ENCODE measurements at regions not wholly inside any gene's neighbourhood (a gene's known extent, or its start where the extent isn't known, plus 50 kb on each side); places are given as distances from the start of the nearest gene placed in this dataset.
"Not testable (repeated sequence)": the region's sequence is repeated elsewhere in the genome, so short reads cannot be mapped to it uniquely, and the experiment has no call there.

GRCh38 chr19:23984911-23985310 lies 70.2 kb downstream of the ZNF726 start:
- DNase-seq, result not testable (repeated sequence)

- no peak for DNase-seq
These were observed 71.9 kb downstream of the ZNF726 start for GRCh38 chr19:23986623-23987022.

DNA sequence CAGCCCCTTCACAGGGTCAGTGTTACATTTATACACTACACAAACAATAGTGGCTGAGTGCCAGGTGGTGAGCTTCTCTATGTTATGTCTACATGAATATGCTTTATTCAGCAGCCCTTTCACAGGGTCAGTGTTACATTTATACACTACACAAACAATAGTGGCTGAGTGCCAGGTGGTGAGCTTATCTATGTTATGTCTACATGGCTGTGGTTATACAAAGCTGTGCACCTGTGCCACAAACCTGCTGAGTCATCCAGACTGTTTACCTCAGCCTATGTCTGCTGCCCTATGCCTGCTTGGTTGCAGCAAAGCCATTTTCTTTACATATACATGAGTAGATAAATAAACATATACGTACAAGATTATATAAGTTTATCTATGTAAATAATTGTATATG lies 76.5 kb downstream of the ZNF726 start:
- peak; percentile 18 for DNase-seq

DNA sequence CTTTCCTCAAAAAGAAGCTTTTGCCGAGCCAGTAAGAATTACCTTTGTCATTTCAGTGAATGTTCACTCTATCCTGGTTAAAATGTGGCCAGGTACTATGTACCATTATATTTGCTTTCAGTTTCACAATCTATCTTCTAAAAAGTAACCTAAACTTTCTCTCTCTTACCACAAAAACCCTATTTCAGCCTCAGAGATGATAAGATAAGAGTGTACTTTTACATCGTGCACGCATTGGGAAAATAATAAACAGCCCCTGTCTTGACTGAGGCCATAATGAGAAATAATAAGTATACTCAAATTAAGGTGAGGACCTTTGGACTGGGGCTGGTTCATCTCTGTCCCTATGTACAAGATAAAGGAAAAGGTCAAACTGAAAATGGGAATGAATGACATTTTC lies 77.7 kb downstream of the ZNF726 start:
- DNase-seq, result no peak

DNA sequence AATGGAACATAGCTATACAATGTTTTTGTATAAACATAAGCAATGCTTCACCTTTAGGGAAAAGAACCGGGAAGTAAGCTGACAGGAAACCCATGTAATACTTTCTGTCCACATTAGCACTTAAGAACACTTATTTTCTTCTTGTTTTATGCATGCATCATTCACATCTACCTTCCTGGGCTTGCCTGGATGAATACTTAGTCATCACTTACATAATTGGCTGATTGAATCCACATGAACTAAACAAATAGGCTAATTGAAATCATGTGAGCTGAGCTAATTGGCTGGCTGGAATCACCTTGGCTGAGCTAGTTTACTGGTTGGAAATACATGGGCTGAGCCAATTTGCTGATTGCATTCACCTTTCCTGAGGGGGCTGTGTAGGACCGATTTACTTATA lies 78.8 kb downstream of the ZNF726 start:
- DNase-seq, result no peak

GRCh38 chr19:23996549-23996948 lies 81.9 kb downstream of the ZNF726 start:
- DNase-seq, result no peak

DNA sequence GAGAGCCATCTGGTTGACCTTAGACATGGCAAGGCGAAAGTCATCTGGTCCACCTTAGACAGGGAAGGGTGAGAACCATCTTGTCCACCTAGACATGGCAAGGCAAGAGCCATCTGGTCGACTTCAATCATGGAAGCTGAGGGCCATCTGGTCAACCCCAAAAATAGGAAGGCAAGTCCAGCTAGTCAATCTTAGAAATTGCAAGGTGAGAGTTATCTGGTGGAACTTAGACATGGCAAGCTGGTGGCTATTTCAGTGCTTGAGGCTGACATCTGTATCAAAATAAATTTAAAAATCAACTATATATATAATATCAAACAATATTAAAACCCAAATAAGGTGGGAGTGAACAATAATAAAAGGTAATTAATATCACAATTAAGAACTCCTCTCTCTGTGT lies 83.9 kb downstream of the ZNF726 start:
- no peak for DNase-seq

DNA sequence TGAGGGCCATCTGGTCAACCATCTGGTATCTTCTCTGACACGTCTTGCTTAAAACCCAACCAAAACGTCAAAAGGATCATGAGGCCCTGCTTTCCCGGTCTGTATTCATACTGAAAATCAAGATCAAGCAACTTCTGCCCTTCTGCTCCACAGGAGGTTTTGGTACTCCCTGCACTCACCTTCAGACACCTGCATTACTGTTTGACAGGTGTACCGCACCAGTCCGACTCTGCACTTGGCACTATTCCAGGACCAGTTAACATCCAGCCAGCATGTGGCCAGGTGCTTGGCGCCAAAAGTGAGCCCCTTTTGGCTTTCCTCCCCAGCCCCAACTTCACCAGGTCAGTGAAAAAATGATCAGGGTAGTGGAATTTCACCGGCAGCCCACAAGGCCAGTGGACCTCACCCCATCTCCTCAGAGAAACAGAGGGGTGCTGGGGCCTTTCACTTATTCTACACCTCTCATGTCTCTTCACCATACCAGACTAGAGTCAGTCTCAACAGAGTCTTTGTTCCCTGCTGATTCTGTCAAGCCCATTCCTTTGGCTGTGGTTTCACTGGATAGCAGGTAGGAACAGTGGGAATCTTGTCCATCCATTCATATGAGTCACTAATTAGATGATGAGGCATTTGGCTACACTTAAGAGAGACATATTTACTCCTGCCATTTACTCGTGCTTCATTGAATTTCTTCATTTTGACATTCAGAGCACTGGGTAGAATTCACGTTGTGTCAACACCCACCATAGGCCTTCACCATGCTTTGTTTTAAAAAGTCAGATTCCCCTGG lies 85.3 kb downstream of the ZNF726 start:
- no peak for DNase-seq

GRCh38 chr19:24000656-24001055 lies 86.0 kb downstream of the ZNF726 start:
- DNase-seq, result no peak

GRCh38 chr19:24002256-24002945 lies 84.6 kb upstream of the ZNF254 start:
- no peak for DNase-seq

GRCh38 chr19:24003537-24003936 lies 83.5 kb upstream of the ZNF254 start:
- DNase-seq, result no peak

DNA sequence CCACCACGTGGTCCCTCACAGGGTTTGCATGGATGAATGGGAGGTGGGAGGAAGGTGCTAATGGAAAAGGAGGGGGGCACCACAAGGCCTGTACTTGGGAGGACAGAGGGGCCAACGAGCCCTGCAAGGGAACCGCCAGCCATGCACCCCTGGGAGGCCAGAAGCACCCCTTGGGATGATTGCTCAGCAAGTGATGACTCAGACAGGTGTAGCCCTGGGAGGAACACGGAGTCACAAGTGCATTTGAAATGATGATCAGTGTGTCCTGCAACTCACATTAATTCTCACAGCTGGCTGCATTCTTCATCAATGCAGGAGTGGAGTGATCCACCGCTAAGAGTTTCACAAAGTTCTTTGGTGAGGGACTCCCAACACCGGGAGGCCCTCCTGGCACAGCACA lies 82.8 kb upstream of the ZNF254 start:
- DNase-seq, result no peak

GRCh38 chr19:24029941-24030636 lies 56.9 kb upstream of the ZNF254 start:
- DNase-seq, result no peak

- no peak for DNase-seq
These were observed 54.3 kb upstream of the ZNF254 start for GRCh38 chr19:24032651-24033050.

GRCh38 chr19:24033301-24033962 lies 53.6 kb upstream of the ZNF254 start:
- peak; percentile 95 for DNase-seq

DNA sequence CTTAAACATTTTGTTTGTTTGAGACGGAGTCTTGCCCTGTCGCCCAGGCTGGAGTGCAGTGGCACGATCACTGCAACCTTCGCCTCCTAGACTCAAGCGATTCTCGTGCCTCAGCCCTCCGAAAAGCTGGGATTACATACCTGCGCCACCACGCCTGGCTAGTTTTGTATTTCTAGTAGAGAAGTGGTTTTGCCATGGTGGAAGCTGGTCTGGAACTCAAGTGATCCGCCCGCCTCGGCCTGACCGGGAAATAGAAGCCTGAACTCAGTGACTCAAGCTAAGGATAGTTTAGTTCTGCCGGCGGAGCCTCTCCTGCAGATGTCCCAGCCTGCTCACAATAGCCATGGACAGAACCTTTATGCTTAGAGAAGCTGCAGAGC lies 53.0 kb upstream of the ZNF254 start:
- peak; percentile 57 for DNase-seq

GRCh38 chr19:24035261-24035880 lies 51.6 kb upstream of the ZNF254 start:
- DNase-seq, result not testable (repeated sequence)

Data from right hindlimb (tissue), 1 donor.